HEK293 (cell line): ENCODE measurements at regions not wholly inside any gene's neighbourhood (a gene's known extent, or its start where the extent isn't known, plus 50 kb on each side); places are given as distances from the start of the nearest gene placed in this dataset.
A peak's percentile ranks its signal among the peaks of the same experiment; 100 is the strongest.

Experiments
- CTCF ChIA-PET: fragments of 350-600 bp; formaldehyde crosslinking; extraction: SDS; loops from one replicate; lab custom pipeline; 2021; ENCODE audit warnings: antibody characterized with exemption; lab: Yijun Ruan, JAX
- POLR2A ChIA-PET: fragments of 300-600 bp; formaldehyde crosslinking; extraction: SDS; loops from one replicate; lab custom pipeline; 2020; ENCODE audit warnings: antibody characterized with exemption, inconsistent platforms; lab: Yijun Ruan, JAX
- H3K27ac ChIP-seq: fragments of 200-500 bp; sonication (Bioruptor generic); 2 replicates; pipeline ENCODE4 v1.5.1; 2014; ENCODE audit warnings: low read depth, low read length, control low read depth, inconsistent platforms; ENCODE audit errors: extremely low read depth
- H3K36me3 ChIP-seq, 2 experiments: fragments of 200-500 bp in 1 of 2; sonication (Bioruptor generic) in 1 of 2; 1 replicate in 1 of 2; 2 replicates in 1 of 2; pipeline ENCODE4 v1.5.1; 2014 to 2017; ENCODE audit warnings: inconsistent platforms in 2 of 2, low read length in 2 of 2; ENCODE audit not compliant: control insufficient read depth in 2 of 2, insufficient read depth in 1 of 2
- H3K4me1 ChIP-seq: fragments of 200-500 bp; sonication (Bioruptor generic); 2 replicates; pipeline ENCODE4 v1.5.1; 2014; ENCODE audit warnings: mild to moderate bottlenecking, low read length, inconsistent platforms; ENCODE audit not compliant: control insufficient read depth, insufficient read depth
- H3K4me3 ChIP-seq: 2 replicates; pipeline ENCODE4 v1.5.1; 2011; ENCODE audit warnings: low read depth, mild to moderate bottlenecking, control low read depth, low read length, moderate library complexity
- H3K9me3 ChIP-seq: fragments of 200-500 bp; sonication (Bioruptor generic); 2 replicates; pipeline ENCODE4 v1.5.1; 2014; ENCODE audit warnings: low read depth, low read length, inconsistent platforms; ENCODE audit not compliant: control insufficient read depth, insufficient read depth
- BCL6B ChIP-seq: fragments of 450-650 bp; formaldehyde crosslinking; IDR thresholded peaks from 2 replicates; pipeline ENCODE4 v1.5.1; 2017; ENCODE audit warnings: missing biosample characterization, missing genetic modification characterization
- OVOL3 ChIP-seq: fragments of 450-650 bp; formaldehyde crosslinking; IDR thresholded peaks from 2 replicates; pipeline ENCODE4 v1.5.1; 2016; ENCODE audit warnings: missing biosample characterization, missing genetic modification characterization
- SCRT1 ChIP-seq: fragments of 450-650 bp; formaldehyde crosslinking; IDR thresholded peaks from 2 replicates; pipeline ENCODE4 v1.5.1; 2016; ENCODE audit warnings: missing biosample characterization, missing genetic modification characterization, borderline replicate concordance
- SP7 ChIP-seq: fragments of 450-650 bp; formaldehyde crosslinking; IDR thresholded peaks from 2 replicates; pipeline ENCODE4 v1.5.1; 2016; ENCODE audit warnings: missing biosample characterization, missing genetic modification characterization
- YY1 ChIP-seq: fragments of 450-650 bp; formaldehyde crosslinking; IDR thresholded peaks from 2 replicates; pipeline ENCODE4 v1.5.1; 2018; ENCODE audit warnings: missing biosample characterization, missing genetic modification characterization
- ZFHX2 ChIP-seq: fragments of 450-650 bp; formaldehyde crosslinking; conservative IDR thresholded peaks from 2 replicates; pipeline ENCODE4 v1.5.1; 2016; ENCODE audit warnings: missing biosample characterization, missing genetic modification characterization
- ZFP37 ChIP-seq: fragments of 450-650 bp; formaldehyde crosslinking; IDR thresholded peaks from 2 replicates; pipeline ENCODE4 v1.5.1; 2016; ENCODE audit warnings: missing biosample characterization, missing genetic modification characterization
- ZNF112 ChIP-seq: fragments of 450-650 bp; formaldehyde crosslinking; IDR thresholded peaks from 2 replicates; pipeline ENCODE4 v1.5.0; 2017; ENCODE audit warnings: missing biosample characterization, missing genetic modification characterization
- ZNF214 ChIP-seq: fragments of 450-650 bp; formaldehyde crosslinking; IDR thresholded peaks from 2 replicates; pipeline ENCODE4 v1.5.1; 2017; ENCODE audit warnings: missing biosample characterization, mild to moderate bottlenecking, missing genetic modification characterization, borderline replicate concordance
- ZNF354C ChIP-seq: fragments of 450-650 bp; formaldehyde crosslinking; IDR thresholded peaks from 2 replicates; pipeline ENCODE4 v1.5.1; 2016; ENCODE audit warnings: missing biosample characterization, missing genetic modification characterization, low read depth, borderline replicate concordance
- ZNF433 ChIP-seq: fragments of 450-650 bp; formaldehyde crosslinking; IDR thresholded peaks from 2 replicates; pipeline ENCODE4 v1.5.1; 2016; ENCODE audit warnings: missing biosample characterization, missing genetic modification characterization, low read depth
- ZNF473 ChIP-seq: fragments of 450-650 bp; formaldehyde crosslinking; IDR thresholded peaks from 2 replicates; pipeline ENCODE4 v1.5.1; 2017; ENCODE audit warnings: missing biosample characterization, missing genetic modification characterization
- ZNF48 ChIP-seq: fragments of 450-650 bp; formaldehyde crosslinking; IDR thresholded peaks from 2 replicates; pipeline ENCODE4 v1.5.1; 2016; ENCODE audit warnings: missing biosample characterization, missing genetic modification characterization
- ZNF561 ChIP-seq: fragments of 450-650 bp; IDR thresholded peaks from 2 replicates; pipeline ENCODE4 v1.5.1; 2018; ENCODE audit warnings: missing biosample characterization, missing genetic modification characterization, borderline replicate concordance
- ZNF585B ChIP-seq: fragments of 450-650 bp; formaldehyde crosslinking; IDR thresholded peaks from 2 replicates; pipeline ENCODE4 v1.5.1; 2016; ENCODE audit warnings: missing biosample characterization, missing genetic modification characterization
- ZNF658 ChIP-seq: fragments of 450-650 bp; formaldehyde crosslinking; IDR thresholded peaks from 2 replicates; pipeline ENCODE4; 2016; ENCODE audit warnings: missing biosample characterization, missing genetic modification characterization
- ZNF701 ChIP-seq: fragments of 450-650 bp; formaldehyde crosslinking; IDR thresholded peaks from 2 replicates; pipeline ENCODE4 v1.5.1; 2016; ENCODE audit warnings: missing biosample characterization, missing genetic modification characterization
- ZNF76 ChIP-seq: fragments of 450-650 bp; formaldehyde crosslinking; IDR thresholded peaks from 2 replicates; pipeline ENCODE4; 2016; ENCODE audit warnings: low read depth, missing biosample characterization, missing genetic modification characterization, borderline replicate concordance
- ZSCAN23 ChIP-seq: fragments of 450-650 bp; formaldehyde crosslinking; IDR thresholded peaks from 2 replicates; pipeline ENCODE4 v1.5.1; 2016; ENCODE audit warnings: missing biosample characterization, missing genetic modification characterization
- TF ChIP-seq, protein P1 (sequence below): IDR thresholded peaks from 2 replicates; pipeline ENCODE4 v1.6.1; 2011; ENCODE audit warnings: mild to moderate bottlenecking, low read depth, low read length, borderline replicate concordance
- TF ChIP-seq, protein P2 (sequence below): fragments of 450-650 bp; formaldehyde crosslinking; IDR thresholded peaks from 2 replicates; pipeline ENCODE4 v1.5.1; 2017; ENCODE audit warnings: missing biosample characterization, missing genetic modification characterization
- TF ChIP-seq, protein P3 (sequence below): fragments of 450-650 bp; formaldehyde crosslinking; IDR thresholded peaks from 2 replicates; pipeline ENCODE4 v1.5.1; 2016; ENCODE audit warnings: missing biosample characterization, missing genetic modification characterization

DNA sequence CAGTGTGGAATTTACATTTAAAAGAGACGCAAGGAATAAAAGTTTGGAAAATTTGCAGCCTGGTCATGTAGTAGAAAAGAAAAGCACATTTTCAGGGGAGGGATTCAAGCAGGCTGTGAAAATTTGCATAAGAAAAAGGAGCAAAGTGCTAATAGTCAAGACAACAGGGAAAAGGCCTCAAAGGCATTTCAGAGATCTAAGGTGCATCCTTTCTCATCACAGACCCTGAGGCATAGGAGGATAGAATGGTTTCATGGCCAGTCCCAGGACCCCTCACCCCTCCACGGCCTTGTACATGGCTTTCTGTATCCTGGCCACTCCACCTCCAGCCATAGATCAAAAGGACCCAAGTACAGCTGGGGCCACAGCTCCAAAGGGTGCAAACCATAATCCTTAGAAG, 380.5 kb upstream of the BRINP3 start:
- H3K9me3 ChIP-seq, result no peaks in the 10 kb centered on the region
- H3K4me1 ChIP-seq, result no peaks in the 10 kb centered on the region
- POLR2A ChIA-PET, result no interaction called here
- CTCF ChIA-PET, result no interaction called here
- no peak overlapping the region for H3K4me3 ChIP-seq
- no peaks in the 10 kb centered on the region for H3K36me3 ChIP-seq
- TF ChIP-seq OVOL3 (tag by site-specific recombination) (no peak), ZNF585B (tag by site-specific recombination) (peak; percentile 49)
- TF ChIP-seq, all 188 proteins: peak for 1
- H3K27ac ChIP-seq, result no peak overlapping the region

DNA sequence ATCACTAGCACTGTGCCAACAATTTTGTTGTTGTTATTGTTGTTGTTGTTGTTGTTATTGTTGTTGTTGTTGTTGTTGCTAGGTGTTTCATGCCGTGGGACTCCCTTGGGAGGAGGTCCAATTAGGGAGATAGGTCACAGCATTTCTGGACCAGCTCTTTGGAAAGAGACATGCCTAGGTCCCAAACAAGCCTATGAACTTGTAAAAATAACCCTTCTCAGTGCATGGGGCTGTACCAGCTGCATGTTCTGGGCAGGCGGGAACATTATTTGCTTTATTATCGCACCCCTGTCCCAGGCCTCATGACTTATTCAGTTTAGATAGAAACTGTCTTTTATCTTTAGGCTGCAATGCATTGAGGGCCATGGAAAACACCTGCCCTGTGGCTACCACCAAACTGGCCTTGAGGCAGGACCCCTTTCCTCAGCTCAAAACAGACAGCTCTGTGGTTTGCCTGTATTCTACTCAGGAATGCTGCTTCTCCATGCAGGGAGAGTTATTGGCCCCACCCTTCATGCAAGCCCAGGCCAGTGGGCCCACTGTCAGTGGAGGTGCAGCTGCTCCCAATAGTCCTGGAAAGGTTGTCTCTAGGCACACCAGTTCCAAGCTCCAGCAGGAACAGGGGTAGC, 386.5 kb upstream of the BRINP3 start:
- Histone ChIP-seq H3K27ac (no peak overlapping the region), H3K9me3 (no peaks in the 10 kb centered on the region), H3K36me3 (no peaks in the 10 kb centered on the region), H3K4me1 (no peaks in the 10 kb centered on the region), H3K4me3 (no peak overlapping the region)
- ChIA-PET POLR2A (no interaction called here), CTCF (no interaction called here)
- TF ChIP-seq ZNF48 (tag by site-specific recombination), result no peak
- TF ChIP-seq ZNF433, result no peak
- TF ChIP-seq YY1 (tag by site-specific recombination), result no peak
- no peak for TF ChIP-seq ZNF701 (tag by site-specific recombination)
- TF ChIP-seq, protein P1, sequence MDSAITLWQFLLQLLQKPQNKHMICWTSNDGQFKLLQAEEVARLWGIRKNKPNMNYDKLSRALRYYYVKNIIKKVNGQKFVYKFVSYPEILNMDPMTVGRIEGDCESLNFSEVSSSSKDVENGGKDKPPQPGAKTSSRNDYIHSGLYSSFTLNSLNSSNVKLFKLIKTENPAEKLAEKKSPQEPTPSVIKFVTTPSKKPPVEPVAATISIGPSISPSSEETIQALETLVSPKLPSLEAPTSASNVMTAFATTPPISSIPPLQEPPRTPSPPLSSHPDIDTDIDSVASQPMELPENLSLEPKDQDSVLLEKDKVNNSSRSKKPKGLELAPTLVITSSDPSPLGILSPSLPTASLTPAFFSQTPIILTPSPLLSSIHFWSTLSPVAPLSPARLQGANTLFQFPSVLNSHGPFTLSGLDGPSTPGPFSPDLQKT, result no peak
- no peak for TF ChIP-seq ZNF354C (tag by site-specific recombination)
- TF ChIP-seq ZNF658 (tag by site-specific recombination), result no peak
- TF ChIP-seq SCRT1 (tag by site-specific recombination), result no peak
- TF ChIP-seq ZFHX2 (tag by site-specific recombination), result no peak
- TF ChIP-seq BCL6B, result no peak
- TF ChIP-seq ZNF112 (tag by site-specific recombination), result no peak
- TF ChIP-seq SP7 (tag by site-specific recombination), result no peak
- TF ChIP-seq, protein P2, sequence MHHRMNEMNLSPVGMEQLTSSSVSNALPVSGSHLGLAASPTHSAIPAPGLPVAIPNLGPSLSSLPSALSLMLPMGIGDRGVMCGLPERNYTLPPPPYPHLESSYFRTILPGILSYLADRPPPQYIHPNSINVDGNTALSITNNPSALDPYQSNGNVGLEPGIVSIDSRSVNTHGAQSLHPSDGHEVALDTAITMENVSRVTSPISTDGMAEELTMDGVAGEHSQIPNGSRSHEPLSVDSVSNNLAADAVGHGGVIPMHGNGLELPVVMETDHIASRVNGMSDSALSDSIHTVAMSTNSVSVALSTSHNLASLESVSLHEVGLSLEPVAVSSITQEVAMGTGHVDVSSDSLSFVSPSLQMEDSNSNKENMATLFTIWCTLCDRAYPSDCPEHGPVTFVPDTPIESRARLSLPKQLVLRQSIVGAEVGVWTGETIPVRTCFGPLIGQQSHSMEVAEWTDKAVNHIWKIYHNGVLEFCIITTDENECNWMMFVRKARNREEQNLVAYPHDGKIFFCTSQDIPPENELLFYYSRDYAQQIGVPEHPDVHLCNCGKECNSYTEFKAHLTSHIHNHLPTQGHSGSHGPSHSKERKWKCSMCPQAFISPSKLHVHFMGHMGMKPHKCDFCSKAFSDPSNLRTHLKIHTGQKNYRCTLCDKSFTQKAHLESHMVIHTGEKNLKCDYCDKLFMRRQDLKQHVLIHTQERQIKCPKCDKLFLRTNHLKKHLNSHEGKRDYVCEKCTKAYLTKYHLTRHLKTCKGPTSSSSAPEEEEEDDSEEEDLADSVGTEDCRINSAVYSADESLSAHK (tag by site-specific recombination), result no peak
- TF ChIP-seq, protein P3, sequence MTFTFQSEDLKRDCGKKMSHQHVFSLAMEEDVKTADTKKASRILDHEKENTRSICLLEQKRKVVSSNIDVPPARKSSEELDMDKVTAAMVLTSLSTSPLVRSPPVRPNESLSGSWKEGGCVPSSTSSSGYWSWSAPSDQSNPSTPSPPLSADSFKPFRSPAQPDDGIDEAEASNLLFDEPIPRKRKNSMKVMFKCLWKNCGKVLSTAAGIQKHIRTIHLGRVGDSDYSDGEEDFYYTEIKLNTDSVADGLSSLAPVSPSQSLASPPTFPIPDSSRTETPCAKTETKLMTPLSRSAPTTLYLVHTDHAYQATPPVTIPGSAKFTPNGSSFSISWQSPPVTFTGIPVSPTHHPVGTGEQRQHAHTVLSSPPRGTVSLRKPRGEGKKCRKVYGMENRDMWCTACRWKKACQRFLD (tag by site-specific recombination), result no peak
- no peak for TF ChIP-seq ZNF561 (tag by site-specific recombination)
- TF ChIP-seq ZNF214, result no peak
- no peak for TF ChIP-seq ZNF76
- no peak for TF ChIP-seq ZSCAN23 (tag by site-specific recombination)
- TF ChIP-seq ZNF473, result no peak
- no peak for TF ChIP-seq ZFP37 (tag by site-specific recombination)
